Activated CD8-positive, alpha-beta T cell treated with anti-CD3 and anti-CD28 coated beads, Interleukin-2, amount 10 ng/mL, durations not matched to agents 7 days and 5 days (primary cell): ENCODE measurements at regions not wholly inside any gene's neighbourhood (a gene's known extent, or its start where the extent isn't known, plus 50 kb on each side); places are given as distances from the start of the nearest gene placed in this dataset.
"Not testable (repeated sequence)": the region's sequence is repeated elsewhere in the genome, so short reads cannot be mapped to it uniquely, and the experiment has no call there.

ENCODE experiments used
- ATAC-seq: fragments of 150-1000 bp; cut with Tn5 transposase; one replicate; pipeline ENCODE4 v1.10.0; 2021; ENCODE audit warnings: moderate library complexity
- CTCF ChIA-PET: fragments of 350-600 bp; sonication (Branson Sonifier 250); formaldehyde crosslinking; loops from one replicate; lab custom pipeline; 2021; ENCODE audit warnings: antibody characterized with exemption; lab: Charles Lee
- POLR2A ChIA-PET: fragments of 350-600 bp; sonication (Branson Sonifier 250); formaldehyde crosslinking; loops from one replicate; lab custom pipeline; 2021; ENCODE audit warnings: antibody characterized with exemption; lab: Charles Lee
- DNase-seq: peaks from one replicate; pipeline ENCODE4 v3.0.0-alpha.2; 2020
- H3K27ac Mint-ChIP-seq: one replicate; pipeline ENCODE4 v1.8.0; 2021; ENCODE audit warnings: mild to moderate bottlenecking, mixed read lengths
- H3K27me3 Mint-ChIP-seq: one replicate; pipeline ENCODE4 v1.8.0; 2021; ENCODE audit warnings: low read depth, mixed read lengths
- H3K36me3 Mint-ChIP-seq: one replicate; pipeline ENCODE4 v1.8.0; 2021; ENCODE audit warnings: low read depth, mixed read lengths
- H3K4me1 Mint-ChIP-seq: one replicate; pipeline ENCODE4 v1.8.0; 2021; ENCODE audit warnings: low read depth, mixed read lengths
- H3K4me3 Mint-ChIP-seq: one replicate; pipeline ENCODE4 v1.8.0; 2021; ENCODE audit warnings: mild to moderate bottlenecking, mixed read lengths
- H3K9me3 Mint-ChIP-seq: one replicate; pipeline ENCODE4 v1.8.0; 2022; ENCODE audit warnings: mixed read lengths; ENCODE audit not compliant: insufficient read depth

DNA sequence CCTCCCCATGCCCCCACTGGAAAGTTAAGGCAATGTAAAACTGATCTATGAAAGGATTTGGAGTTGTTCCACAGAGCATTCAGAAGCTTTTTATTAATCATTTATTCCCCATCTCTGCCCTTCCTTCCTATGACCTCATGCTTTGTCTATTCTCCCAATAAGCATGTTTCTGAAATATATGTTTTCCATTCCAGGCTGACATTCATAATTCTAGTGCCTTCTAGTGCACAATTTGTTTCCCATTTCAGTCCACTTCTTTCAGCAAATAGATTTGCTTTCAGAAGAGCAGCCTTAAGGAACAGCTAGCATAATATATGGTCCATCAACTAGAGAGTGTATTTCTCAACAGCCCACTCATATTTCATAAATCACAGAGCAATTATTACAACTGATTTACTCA lies 77.1 kb upstream of the ATXN3L start:
- no peaks in the 10 kb centered on the region for H3K27me3 Mint-ChIP-seq
- H3K4me3 Mint-ChIP-seq: no peak overlapping the region
- no peaks in the 10 kb centered on the region for H3K36me3 Mint-ChIP-seq
- peaks cover 5% of the 10 kb centered on the region for H3K9me3 Mint-ChIP-seq
- H3K27ac Mint-ChIP-seq: no peak overlapping the region
- H3K4me1 Mint-ChIP-seq: no peaks in the 10 kb centered on the region
- ChIA-PET POLR2A (no interaction called here), CTCF (interaction anchor here (1.0 kb wide), 1 partner anchor 450 kb away, joined by 3 read pairs; no protein-coding TSS in a partner anchor)
- DNase-seq (no peak), ATAC-seq (no peak)

DNA sequence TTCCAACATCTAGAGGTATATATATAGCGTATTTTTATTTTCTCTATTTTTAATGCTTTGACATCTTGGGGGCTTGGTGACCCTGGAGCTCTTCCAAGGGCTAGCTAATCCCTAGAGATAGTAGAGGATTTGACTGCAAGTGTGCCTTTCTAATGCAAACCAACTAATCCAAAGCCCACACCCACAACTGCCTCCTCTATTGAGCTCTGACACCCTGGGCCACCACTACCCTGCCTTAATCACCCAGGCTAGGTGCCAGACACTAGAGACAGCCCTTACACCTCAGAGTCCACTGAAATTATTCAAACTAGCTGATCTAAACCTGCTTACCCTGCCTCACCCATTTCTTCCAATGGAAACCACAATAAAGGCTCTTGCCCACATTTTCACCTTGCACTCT lies 69.6 kb upstream of the ATXN3L start:
- ChIA-PET POLR2A (no interaction called here), CTCF (interaction anchor here (0.7 kb wide), 1 partner anchor 408 kb away, joined by 3 read pairs; no protein-coding TSS in a partner anchor)
- no peaks in the 10 kb centered on the region for H3K36me3 Mint-ChIP-seq
- DNase-seq: no peak
- H3K4me1 Mint-ChIP-seq: peaks cover 8% of the 10 kb centered on the region
- no peak for ATAC-seq
- H3K27me3 Mint-ChIP-seq: no peaks in the 10 kb centered on the region
- H3K4me3 Mint-ChIP-seq: no peak overlapping the region
- no peak overlapping the region for H3K27ac Mint-ChIP-seq
- peaks cover 5% of the 10 kb centered on the region for H3K9me3 Mint-ChIP-seq

DNA sequence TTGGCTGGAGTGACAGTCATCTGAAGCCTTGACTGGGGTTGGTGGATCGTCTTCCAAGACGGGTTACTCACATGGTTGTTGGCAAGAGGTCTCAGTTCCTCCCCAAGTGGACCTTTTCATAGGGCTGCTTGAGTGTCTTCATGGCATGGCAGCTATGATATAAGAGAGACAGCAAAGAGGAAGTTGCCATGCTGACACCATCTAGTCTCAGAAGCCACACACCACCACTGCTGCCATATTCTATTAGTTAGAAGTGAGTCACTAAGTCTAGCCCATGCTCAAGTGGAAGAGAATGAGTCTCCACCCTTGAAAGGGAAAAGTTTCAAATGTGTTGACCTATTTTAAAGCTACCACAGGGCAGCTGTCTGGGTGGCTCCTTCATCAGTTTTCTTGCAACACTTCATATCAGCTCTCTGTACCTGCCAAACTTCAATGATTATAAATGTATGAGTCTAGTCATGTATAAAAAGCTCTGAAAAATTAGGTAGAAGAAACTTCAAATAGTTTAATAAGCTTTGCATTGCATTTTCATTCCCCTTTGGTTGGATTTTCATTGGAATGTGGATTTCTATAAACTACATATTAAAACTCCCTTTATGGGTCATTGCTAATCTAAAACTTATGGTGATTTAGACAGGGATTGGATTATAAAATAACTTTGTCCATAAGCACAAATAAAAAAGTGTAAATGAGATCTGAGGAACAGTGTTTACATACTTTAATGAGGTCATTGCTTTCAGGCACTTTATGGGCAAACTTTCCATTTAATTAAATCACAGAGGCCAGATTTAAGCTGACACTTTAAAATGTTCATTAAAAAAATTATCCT lies 68.0 kb upstream of the ATXN3L start:
- POLR2A ChIA-PET: no interaction called here
- Mint-ChIP-seq H3K4me1 (peaks cover 8% of the 10 kb centered on the region), H3K9me3 (peaks cover 5% of the 10 kb centered on the region), H3K4me3 (no peak overlapping the region), H3K27ac (no peak overlapping the region), H3K36me3 (no peaks in the 10 kb centered on the region), H3K27me3 (no peaks in the 10 kb centered on the region)
- DNase-seq (peak; percentile 21), ATAC-seq (no peak)
- CTCF ChIA-PET: no interaction called here

DNA sequence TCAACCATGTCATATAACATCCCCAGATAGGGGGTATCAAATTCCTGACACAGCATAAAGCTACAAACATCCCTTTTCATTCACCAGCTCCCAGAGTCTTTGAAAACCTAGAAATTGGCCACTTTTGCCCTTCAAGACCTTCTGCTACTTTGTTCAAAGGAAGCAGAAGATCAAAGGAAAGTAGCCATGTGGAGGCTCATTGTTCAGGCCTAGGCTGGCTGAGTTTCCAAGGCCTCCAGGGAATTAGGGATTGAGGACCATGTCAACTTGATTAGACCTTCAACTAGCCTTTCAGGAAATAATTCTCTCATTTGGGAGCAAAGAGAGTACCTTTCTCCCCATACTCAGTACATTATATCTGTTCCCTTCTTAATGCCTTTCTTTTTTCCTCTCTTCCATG lies 66.8 kb upstream of the ATXN3L start:
- CTCF ChIA-PET: no interaction called here
- ATAC-seq: no peak
- H3K27ac Mint-ChIP-seq: no peak overlapping the region

DNA sequence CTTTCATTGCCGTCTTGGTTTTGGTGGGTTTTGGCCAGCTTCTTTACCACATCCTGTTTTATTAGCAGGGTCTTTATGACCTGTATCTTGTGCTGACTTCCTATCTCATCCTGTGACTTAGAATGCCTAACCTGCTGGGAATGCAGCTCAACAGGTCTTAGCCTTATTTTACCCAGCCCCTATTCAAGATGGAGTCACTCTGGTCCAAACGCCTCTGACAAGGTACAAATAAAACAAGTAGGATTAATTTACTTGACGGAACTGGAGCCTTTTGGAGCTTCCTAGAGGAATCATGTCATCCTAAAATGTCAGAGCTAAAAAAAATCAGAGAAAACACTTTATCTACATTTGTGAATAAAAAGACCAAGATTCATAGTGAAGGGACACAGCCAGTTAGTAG lies 66.2 kb upstream of the ATXN3L start:
- ChIA-PET CTCF (no interaction called here), POLR2A (no interaction called here)
- ATAC-seq: no peak

More for the DNA sequence above, 66.8 kb upstream of the ATXN3L start:
- Mint-ChIP-seq H3K9me3 (peaks cover 5% of the 10 kb centered on the region), H3K36me3 (no peaks in the 10 kb centered on the region), H3K4me1 (peaks cover 8% of the 10 kb centered on the region), H3K4me3 (no peak overlapping the region), H3K27me3 (no peaks in the 10 kb centered on the region)
- POLR2A ChIA-PET: no interaction called here
- DNase-seq: no peak

DNA sequence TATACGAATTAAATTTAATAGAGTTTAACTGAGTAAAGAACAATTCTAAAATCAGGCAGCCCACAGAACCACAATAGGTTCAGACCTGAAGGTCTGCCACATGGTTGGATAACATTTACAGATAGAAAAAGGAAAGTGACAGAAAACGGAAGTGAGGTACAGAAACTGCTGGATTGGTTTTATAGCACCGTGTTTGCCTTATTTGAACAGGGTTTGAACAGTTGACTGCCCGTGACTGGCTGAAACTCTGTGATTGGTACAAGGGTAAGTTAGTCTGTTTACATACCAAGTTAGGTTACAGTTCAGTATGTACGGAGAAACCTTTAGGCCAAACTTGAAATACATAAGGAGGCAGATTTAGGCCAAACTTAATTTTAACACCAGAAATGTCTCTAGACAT lies 64.1 kb upstream of the ATXN3L start:
- ChIA-PET CTCF (no interaction called here), POLR2A (no interaction called here)
- Mint-ChIP-seq H3K27ac (no peak overlapping the region), H3K36me3 (no peaks in the 10 kb centered on the region), H3K4me3 (no peak overlapping the region), H3K4me1 (peaks cover 8% of the 10 kb centered on the region), H3K27me3 (no peaks in the 10 kb centered on the region), H3K9me3 (no peaks in the 10 kb centered on the region)
- ATAC-seq (no peak), DNase-seq (no peak)

More for the DNA sequence above, 66.2 kb upstream of the ATXN3L start:
- no peak overlapping the region for H3K27ac Mint-ChIP-seq
- no peak overlapping the region for H3K4me3 Mint-ChIP-seq
- H3K36me3 Mint-ChIP-seq: no peaks in the 10 kb centered on the region
- DNase-seq: no peak
- H3K4me1 Mint-ChIP-seq: peaks cover 8% of the 10 kb centered on the region
- H3K27me3 Mint-ChIP-seq: no peaks in the 10 kb centered on the region
- peaks cover 5% of the 10 kb centered on the region for H3K9me3 Mint-ChIP-seq

DNA sequence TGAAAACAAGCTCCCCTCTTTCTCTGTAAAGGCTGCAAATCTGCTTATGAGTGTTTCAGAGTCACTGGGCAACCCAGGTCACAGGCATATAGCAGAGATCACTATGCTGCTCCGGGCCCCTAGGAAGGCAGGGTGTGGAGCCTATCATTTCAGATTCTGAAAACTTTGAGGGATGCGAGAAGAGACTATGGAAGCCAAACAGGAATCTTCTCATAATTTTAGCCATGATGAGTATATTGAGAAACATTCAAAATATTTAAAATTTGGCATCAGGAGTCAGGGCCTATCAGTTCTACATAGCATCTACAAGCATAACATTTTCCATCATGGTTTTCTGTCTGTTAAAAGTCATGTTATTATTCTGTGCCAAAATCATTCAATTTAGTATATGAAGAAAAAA lies 61.7 kb upstream of the ATXN3L start:
- Mint-ChIP-seq H3K27me3 (no peaks in the 10 kb centered on the region), H3K36me3 (no peaks in the 10 kb centered on the region), H3K27ac (no peak overlapping the region), H3K4me3 (no peak overlapping the region), H3K4me1 (peaks cover 3% of the 10 kb centered on the region), H3K9me3 (no peaks in the 10 kb centered on the region)
- ATAC-seq (no peak), DNase-seq (no peak)
- CTCF ChIA-PET: no interaction called here
- POLR2A ChIA-PET: no interaction called here

DNA sequence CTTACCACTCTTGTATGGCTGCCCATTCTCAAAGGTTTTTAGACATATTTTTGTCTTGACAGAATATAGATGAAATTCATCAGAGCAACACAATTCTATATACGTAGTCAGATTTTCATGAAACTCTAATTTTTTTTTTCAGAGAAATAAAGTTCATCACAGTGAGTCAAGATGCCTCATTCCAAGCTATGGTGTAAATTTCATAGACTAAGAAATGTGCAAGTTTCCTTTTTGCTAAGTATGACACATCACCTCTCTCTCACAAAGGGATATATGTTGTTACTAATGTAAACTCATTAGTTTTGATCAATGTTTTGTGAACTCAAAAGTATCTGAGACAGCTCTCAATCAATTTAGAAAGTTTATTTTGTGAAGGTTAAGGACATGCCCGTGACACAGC lies 60.4 kb upstream of the ATXN3L start:
- ChIA-PET POLR2A (no interaction called here), CTCF (no interaction called here)
- no peak overlapping the region for H3K4me3 Mint-ChIP-seq
- no peaks in the 10 kb centered on the region for H3K27me3 Mint-ChIP-seq
- H3K9me3 Mint-ChIP-seq: no peaks in the 10 kb centered on the region
- DNase-seq (no peak), ATAC-seq (no peak)
- no peak overlapping the region for H3K27ac Mint-ChIP-seq
- H3K36me3 Mint-ChIP-seq: no peaks in the 10 kb centered on the region
- no peaks in the 10 kb centered on the region for H3K4me1 Mint-ChIP-seq

DNA sequence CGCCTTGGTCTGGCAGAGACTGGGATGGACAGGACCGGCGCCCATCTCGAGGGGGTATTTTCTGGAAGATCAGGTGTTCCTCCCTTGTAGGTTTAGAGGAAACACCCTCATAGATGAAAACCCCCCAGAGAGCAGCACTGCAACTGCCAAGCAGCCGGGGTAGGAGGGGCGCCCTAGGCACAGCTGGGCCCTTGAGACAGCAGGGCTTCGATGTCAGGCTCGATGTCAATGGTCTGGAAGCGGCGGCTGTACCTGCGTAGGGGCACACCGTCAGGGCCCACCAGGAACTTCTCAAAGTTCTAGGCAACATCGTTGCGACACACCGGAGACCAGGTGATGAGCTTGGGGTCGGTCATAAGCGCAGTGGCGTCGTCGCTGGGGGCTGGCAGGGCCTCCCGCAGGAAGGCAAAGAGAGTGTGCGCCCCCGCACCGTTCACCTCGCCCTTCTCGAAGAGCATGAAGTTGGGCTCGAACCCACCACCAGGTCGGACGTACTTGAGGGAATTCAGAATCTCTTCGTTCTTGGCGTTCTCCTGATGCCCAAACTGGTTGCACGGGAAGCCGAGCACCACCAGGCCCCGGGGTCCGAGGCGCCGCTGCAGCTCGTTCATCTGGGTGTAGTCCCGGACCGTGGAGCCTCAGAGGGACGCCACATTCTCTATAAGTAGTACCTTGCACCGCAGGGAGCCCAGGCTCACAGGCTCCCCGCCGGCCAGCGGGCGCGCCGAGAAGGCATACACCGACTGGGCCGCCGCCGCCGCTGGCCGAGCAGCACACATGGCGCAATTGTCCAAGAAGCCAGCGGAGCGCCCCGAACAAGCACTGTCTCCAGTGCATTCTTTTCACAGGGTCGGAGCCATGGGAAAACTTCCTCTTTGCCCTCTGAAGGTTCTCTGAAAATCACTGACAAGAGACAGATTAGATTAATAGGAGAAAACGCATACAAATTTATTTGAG lies 59.0 kb upstream of the ATXN3L start:
- H3K36me3 Mint-ChIP-seq, POLR2A ChIA-PET, H3K9me3 Mint-ChIP-seq, DNase-seq, H3K4me1 Mint-ChIP-seq, CTCF ChIA-PET, H3K4me3 Mint-ChIP-seq, H3K27ac Mint-ChIP-seq, H3K27me3 Mint-ChIP-seq, ATAC-seq: not testable (repeated sequence)

DNA sequence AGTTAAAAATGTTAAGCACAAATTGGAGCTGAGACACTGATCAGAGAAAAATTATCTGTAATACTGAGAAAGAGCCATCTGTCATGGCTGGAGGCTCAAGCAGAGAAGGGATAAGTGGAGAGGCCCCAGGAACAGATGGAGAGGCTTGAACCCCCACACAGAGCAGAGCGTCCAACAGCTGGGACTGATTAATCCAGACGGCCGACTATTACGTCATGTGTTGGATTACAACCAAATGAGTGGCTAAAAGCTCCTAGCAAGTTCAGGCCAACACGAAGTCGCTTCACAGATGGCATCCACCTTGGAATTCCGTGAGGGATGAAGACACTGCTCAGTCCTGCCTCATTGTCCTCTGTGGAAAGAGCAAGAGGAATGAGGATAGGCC lies 57.7 kb upstream of the ATXN3L start:
- no peaks in the 10 kb centered on the region for H3K27me3 Mint-ChIP-seq
- H3K36me3 Mint-ChIP-seq: no peaks in the 10 kb centered on the region
- ATAC-seq (no peak), DNase-seq (no peak)
- POLR2A ChIA-PET: no interaction called here
- CTCF ChIA-PET: no interaction called here
- H3K4me1 Mint-ChIP-seq: no peaks in the 10 kb centered on the region
- H3K4me3 Mint-ChIP-seq: no peak overlapping the region
- H3K9me3 Mint-ChIP-seq: no peaks in the 10 kb centered on the region
- no peak overlapping the region for H3K27ac Mint-ChIP-seq

DNA sequence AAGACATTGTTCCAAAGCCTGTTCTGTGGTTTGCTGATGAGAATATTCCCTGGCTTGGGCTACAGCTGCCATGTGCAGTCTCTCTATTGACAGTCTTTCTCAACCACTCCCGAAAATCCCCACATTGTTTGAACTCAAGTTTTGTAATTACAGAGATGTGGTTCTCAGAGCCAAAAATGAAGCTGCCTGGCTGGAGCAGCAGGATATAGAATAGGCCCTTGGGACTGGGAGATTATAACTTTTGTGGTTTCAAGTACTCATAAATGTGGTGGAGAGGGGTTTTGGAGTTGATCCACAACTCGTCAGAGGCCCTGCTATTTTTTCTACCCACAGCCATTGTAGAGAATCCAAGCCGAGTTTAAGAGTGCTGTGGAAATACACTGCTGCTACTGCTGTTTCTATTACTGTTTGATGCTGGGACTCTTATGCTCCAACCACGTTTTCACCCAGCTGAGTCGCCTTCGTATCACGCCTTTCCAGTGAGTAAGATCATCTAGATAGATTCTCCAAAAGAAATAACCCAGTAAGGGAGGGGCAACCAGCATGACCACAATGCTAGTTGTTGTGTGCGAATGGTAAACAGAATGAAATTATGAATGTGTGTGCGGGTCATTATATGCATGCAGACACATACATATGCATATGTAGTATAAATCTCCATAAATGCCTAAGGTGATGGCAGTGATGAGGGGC lies 57.1 kb upstream of the ATXN3L start:
- H3K27me3 Mint-ChIP-seq: no peaks in the 10 kb centered on the region
- POLR2A ChIA-PET: no interaction called here
- ATAC-seq: no peak
- H3K27ac Mint-ChIP-seq: no peak overlapping the region
- CTCF ChIA-PET: no interaction called here
- DNase-seq: no peak
- no peaks in the 10 kb centered on the region for H3K9me3 Mint-ChIP-seq
- no peaks in the 10 kb centered on the region for H3K36me3 Mint-ChIP-seq
- no peaks in the 10 kb centered on the region for H3K4me1 Mint-ChIP-seq
- H3K4me3 Mint-ChIP-seq: no peak overlapping the region
